ENCODE measurements at regions not wholly inside any gene's neighbourhood (a gene's known extent, or its start where the extent isn't known, plus 50 kb on each side); places are given as distances from the start of the nearest gene placed in this dataset.

GRCh38 chr6:139713900-139714506 lies 339.6 kb upstream of the CITED2 start:
- H3K27ac Mint-ChIP-seq, result no peak overlapping the region
- no peaks in the 10 kb centered on the region for H3K36me3 Mint-ChIP-seq (ENCODE audit: low read depth)
- TF ChIP-seq CTCF (IDR thresholded peaks at IDR 0.05; ENCODE audit: unreplicated experiment in 3 of 3), result no peak
- no peaks in the 10 kb centered on the region for H3K9me3 Mint-ChIP-seq
- peaks cover 5% of the 10 kb centered on the region for H3K4me1 Mint-ChIP-seq
- H3K4me3 Mint-ChIP-seq, result no peak overlapping the region
- no peaks in the 10 kb centered on the region for H3K27me3 Mint-ChIP-seq (ENCODE audit: low read depth)

- no peak for TF ChIP-seq CTCF (IDR thresholded peaks at IDR 0.05; ENCODE audit: unreplicated experiment in 3 of 3)
- no peaks in the 10 kb centered on the region for H3K27me3 Mint-ChIP-seq (ENCODE audit: low read depth)
- no peaks in the 10 kb centered on the region for H3K9me3 Mint-ChIP-seq
- H3K4me3 Mint-ChIP-seq, result no peak overlapping the region
- H3K4me1 Mint-ChIP-seq, result peaks cover 11% of the 10 kb centered on the region
- no peak overlapping the region for H3K27ac Mint-ChIP-seq
- no peaks in the 10 kb centered on the region for H3K36me3 Mint-ChIP-seq (ENCODE audit: low read depth)
These were observed 339.0 kb upstream of the CITED2 start for GRCh38 chr6:139713424-139713823.

- Mint-ChIP-seq H3K9me3 (no peaks in the 10 kb centered on the region), H3K4me3 (no peak overlapping the region), H3K27ac (no peak overlapping the region), H3K4me1 (peaks cover 14% of the 10 kb centered on the region), H3K36me3 (ENCODE audit: low read depth) (no peaks in the 10 kb centered on the region), H3K27me3 (ENCODE audit: low read depth) (no peaks in the 10 kb centered on the region)
- TF ChIP-seq CTCF (IDR thresholded peaks at IDR 0.05; ENCODE audit: unreplicated experiment in 3 of 3), result no peak
These were observed 338.4 kb upstream of the CITED2 start for GRCh38 chr6:139712830-139713229.

GRCh38 chr6:139711804-139712585 lies 337.5 kb upstream of the CITED2 start:
- Mint-ChIP-seq H3K4me1 (peaks cover 14% of the 10 kb centered on the region), H3K27me3 (ENCODE audit: low read depth) (no peaks in the 10 kb centered on the region), H3K27ac (no peak overlapping the region), H3K4me3 (no peak overlapping the region), H3K36me3 (ENCODE audit: low read depth) (no peaks in the 10 kb centered on the region), H3K9me3 (no peaks in the 10 kb centered on the region)
- TF ChIP-seq CTCF (IDR thresholded peaks at IDR 0.05; ENCODE audit: unreplicated experiment in 3 of 3), result no peak

GRCh38 chr6:139710556-139710955 lies 336.1 kb upstream of the CITED2 start:
- H3K27ac Mint-ChIP-seq, result no peak overlapping the region
- no peak overlapping the region for H3K4me3 Mint-ChIP-seq
- H3K4me1 Mint-ChIP-seq, result peaks cover 19% of the 10 kb centered on the region
- no peak for TF ChIP-seq CTCF (IDR thresholded peaks at IDR 0.05; ENCODE audit: unreplicated experiment in 3 of 3)
- H3K9me3 Mint-ChIP-seq, result peaks cover 2% of the 10 kb centered on the region
- H3K36me3 Mint-ChIP-seq (ENCODE audit: low read depth), result no peaks in the 10 kb centered on the region
- no peaks in the 10 kb centered on the region for H3K27me3 Mint-ChIP-seq (ENCODE audit: low read depth)

All from nephron (organoid).